ENCODE measurements at regions not wholly inside any gene's neighbourhood (a gene's known extent, or its start where the extent isn't known, plus 50 kb on each side); places are given as distances from the start of the nearest gene placed in this dataset.

- no peaks in the 10 kb centered on the region for H4K20me1 ChIP-seq (replicated peaks; ENCODE audit: control insufficient read depth, insufficient read depth, low read length)
These were observed 136.3 kb upstream of the NR3C1 start for GRCh38 chr5:143539742-143540141.

GRCh38 chr5:143537056-143537455 lies 133.6 kb upstream of the NR3C1 start:
- ChIA-PET CTCF (ENCODE audit: low intra/inter-chr PET ratio) (no interaction called here), POLR2A (no interaction called here)
- Histone ChIP-seq H3K27ac (ENCODE audit: extremely low read depth, low read depth, low read length) (no peak overlapping the region), H3K4me1 (replicated peaks in 1 of 2; ENCODE audit: control insufficient read depth in 2 of 2, insufficient read depth in 2 of 2, low read length in 2 of 2) (no peaks in the 10 kb centered on the region), H2AFZ (ENCODE audit: low read depth, low read length) (no peak overlapping the region), H4K20me1 (replicated peaks; ENCODE audit: control insufficient read depth, insufficient read depth, low read length) (no peaks in the 10 kb centered on the region), H3K9ac (ENCODE audit: insufficient read depth in 1 of 2, low read depth in 2 of 2, low read length in 2 of 2) (no peak overlapping the region), H3K4me3 (no peak overlapping the region), H3K27me3 (ENCODE audit: control insufficient read depth in 2 of 2, insufficient read depth in 2 of 2, low read length in 2 of 2) (no peaks in the 10 kb centered on the region; a peak in 2 of 5 replicates), H3K79me2 (ENCODE audit: control insufficient read depth, insufficient read depth, low read length) (no peaks in the 10 kb centered on the region), H3K36me3 (ENCODE audit: control insufficient read depth, insufficient read depth, low read length) (no peaks in the 10 kb centered on the region), H3K9me1 (ENCODE audit: control insufficient read depth, insufficient read depth, low read length) (no peaks in the 10 kb centered on the region), H3K9me3 (replicated peaks; ENCODE audit: control insufficient read depth, insufficient read depth, low read depth, low read length) (no peaks in the 10 kb centered on the region), H3K4me2 (ENCODE audit: insufficient read depth, low read length) (no peak overlapping the region)
- 0% methylated on average over 2 of the region's 2 CpGs for WGBS (ENCODE audit: insufficient coverage, low coverage, missing lambda C conversion rate)
- DNase-seq (ENCODE audit: extremely low read depth in 1 of 4, low spot score in 3 of 4): no peak
- intact Hi-C loops (cut with micrococcal nuclease): no loop called here
- in situ Hi-C loops (cut with MboI): no loop called here
- no peak for ATAC-seq
- BruUV-seq (replicated peaks): no TSS peak
- no peak for FAIRE-seq
- TF ChIP-seq HLTF (IDR thresholded peaks at IDR 0.05) (no peak), NCOA4 (IDR thresholded peaks at IDR 0.05; ENCODE audit: partially characterized antibody) (no peak), ZMIZ1 (IDR thresholded peaks at IDR 0.05; ENCODE audit: low read depth in 2 of 2, low read length in 2 of 2) (no peak), PML (IDR thresholded peaks at IDR 0.05; ENCODE audit: low read length) (no peak), RHOXF2B (CRISPR knock-in tag; conservative IDR thresholded peaks at IDR 0.05) (no peak), THRAP3 (IDR thresholded peaks at IDR 0.05; ENCODE audit: borderline replicate concordance) (no peak), ZNF778 (CRISPR knock-in tag; IDR thresholded peaks at IDR 0.05) (no peak), ZNF586 (CRISPR knock-in tag; conservative IDR thresholded peaks at IDR 0.05) (no peak), FOXA3 (CRISPR knock-in tag; conservative IDR thresholded peaks at IDR 0.05 in 1 of 2, IDR thresholded peaks at IDR 0.05 in 1 of 2) (no peak), ARID3A (IDR thresholded peaks at IDR 0.05; ENCODE audit: borderline replicate concordance, low read depth, low read length) (no peak), ZNF311 (CRISPR knock-in tag; IDR thresholded peaks at IDR 0.05) (no peak), SRSF3 (IDR thresholded peaks at IDR 0.05; ENCODE audit: insufficient read depth, low read length) (no peak), POLR2A (conservative IDR thresholded peaks at IDR 0.05) (no peak)

More at GRCh38 chr5:143539742-143540141, 136.3 kb upstream of the NR3C1 start:
- FAIRE-seq (no peak), ATAC-seq (no peak), DNase-seq (ENCODE audit: extremely low read depth in 1 of 4, low spot score in 3 of 4) (no peak)
- Histone ChIP-seq H3K4me1 (replicated peaks in 1 of 2; ENCODE audit: control insufficient read depth in 2 of 2, insufficient read depth in 2 of 2, low read length in 2 of 2) (no peaks in the 10 kb centered on the region), H3K4me2 (ENCODE audit: insufficient read depth, low read length) (no peak overlapping the region), H3K27me3 (ENCODE audit: control insufficient read depth in 2 of 2, insufficient read depth in 2 of 2, low read length in 2 of 2) (no peaks in the 10 kb centered on the region; a peak in 1 of 5 replicates), H3K9me3 (replicated peaks; ENCODE audit: control insufficient read depth, insufficient read depth, low read depth, low read length) (no peaks in the 10 kb centered on the region), H3K36me3 (ENCODE audit: control insufficient read depth, insufficient read depth, low read length) (no peaks in the 10 kb centered on the region), H3K9me1 (ENCODE audit: control insufficient read depth, insufficient read depth, low read length) (no peaks in the 10 kb centered on the region), H3K9ac (ENCODE audit: insufficient read depth in 1 of 2, low read depth in 2 of 2, low read length in 2 of 2) (no peak overlapping the region), H3K79me2 (ENCODE audit: control insufficient read depth, insufficient read depth, low read length) (no peaks in the 10 kb centered on the region), H3K4me3 (no peak overlapping the region), H2AFZ (ENCODE audit: low read depth, low read length) (no peak overlapping the region), H3K27ac (ENCODE audit: extremely low read depth, low read depth, low read length) (no peak overlapping the region)
- intact Hi-C loops (cut with micrococcal nuclease) (no loop called here), in situ Hi-C loops (cut with MboI) (no loop called here)
- CTCF ChIA-PET (ENCODE audit: low intra/inter-chr PET ratio): no interaction called here
- POLR2A ChIA-PET: interaction anchor here (0.8 kb wide), 1 partner anchor 130 kb away, joined by 3 read pairs; no protein-coding TSS in a partner anchor
- TF ChIP-seq ZNF24 (IDR thresholded peaks at IDR 0.05): no peak
- TF ChIP-seq HNRNPH1 (optimal IDR thresholded peaks at IDR 0.05; ENCODE audit: low read depth, low read length): no peak
- no TSS peak for BruUV-seq (replicated peaks)

Data from K562 (cell line).